ENCODE measurements at regions not wholly inside any gene's neighbourhood (a gene's known extent, or its start where the extent isn't known, plus 50 kb on each side); places are given as distances from the start of the nearest gene placed in this dataset.

DNA sequence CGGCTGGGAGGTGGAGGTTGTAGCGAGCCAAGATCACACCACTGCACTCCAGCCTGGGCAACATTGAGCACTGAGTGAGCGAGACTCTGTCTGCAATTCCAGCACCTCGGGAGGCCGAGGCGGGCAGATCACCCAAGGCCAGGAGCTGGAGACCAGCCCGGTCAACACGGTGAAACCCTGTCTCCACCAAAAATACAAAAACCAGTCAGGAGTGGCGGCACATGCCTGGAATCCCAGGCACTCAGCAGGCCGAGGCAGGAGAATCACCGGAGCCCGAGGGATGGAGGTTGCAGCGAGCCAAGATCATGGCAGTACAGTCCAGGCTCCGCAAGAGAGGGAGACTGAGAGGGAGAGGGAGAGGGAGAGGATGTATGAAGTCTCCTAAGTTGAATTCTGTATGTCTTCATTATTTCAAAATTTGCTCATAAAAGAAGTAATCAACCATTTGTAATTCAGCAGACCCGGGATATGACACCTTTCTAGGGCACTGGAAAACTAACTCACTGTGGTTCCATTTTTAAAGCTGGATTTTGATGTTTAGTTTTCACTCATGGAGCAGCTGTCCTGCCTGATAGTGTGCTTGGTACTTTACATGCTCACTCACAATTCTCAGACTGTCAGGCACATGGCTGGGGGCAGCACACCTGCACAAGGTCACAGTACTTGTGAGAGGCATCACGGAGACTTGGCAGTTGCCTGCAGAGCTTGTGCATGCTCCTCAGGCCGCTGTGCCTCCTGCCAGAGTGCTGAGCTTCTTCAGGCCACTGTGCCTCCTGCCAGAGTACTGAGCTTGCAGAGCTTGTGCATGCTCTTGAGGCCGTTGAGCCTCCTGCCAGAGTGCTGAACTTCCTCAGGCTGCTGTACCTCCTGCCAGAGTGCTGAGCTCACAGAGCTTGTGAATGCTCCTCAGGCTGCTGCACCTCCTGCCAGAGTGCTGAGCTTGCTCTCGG, 106.2 kb downstream of the ERMARD start:
- TF ChIP-seq, protein P1, sequence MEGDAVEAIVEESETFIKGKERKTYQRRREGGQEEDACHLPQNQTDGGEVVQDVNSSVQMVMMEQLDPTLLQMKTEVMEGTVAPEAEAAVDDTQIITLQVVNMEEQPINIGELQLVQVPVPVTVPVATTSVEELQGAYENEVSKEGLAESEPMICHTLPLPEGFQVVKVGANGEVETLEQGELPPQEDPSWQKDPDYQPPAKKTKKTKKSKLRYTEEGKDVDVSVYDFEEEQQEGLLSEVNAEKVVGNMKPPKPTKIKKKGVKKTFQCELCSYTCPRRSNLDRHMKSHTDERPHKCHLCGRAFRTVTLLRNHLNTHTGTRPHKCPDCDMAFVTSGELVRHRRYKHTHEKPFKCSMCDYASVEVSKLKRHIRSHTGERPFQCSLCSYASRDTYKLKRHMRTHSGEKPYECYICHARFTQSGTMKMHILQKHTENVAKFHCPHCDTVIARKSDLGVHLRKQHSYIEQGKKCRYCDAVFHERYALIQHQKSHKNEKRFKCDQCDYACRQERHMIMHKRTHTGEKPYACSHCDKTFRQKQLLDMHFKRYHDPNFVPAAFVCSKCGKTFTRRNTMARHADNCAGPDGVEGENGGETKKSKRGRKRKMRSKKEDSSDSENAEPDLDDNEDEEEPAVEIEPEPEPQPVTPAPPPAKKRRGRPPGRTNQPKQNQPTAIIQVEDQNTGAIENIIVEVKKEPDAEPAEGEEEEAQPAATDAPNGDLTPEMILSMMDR (IDR thresholded peaks at IDR 0.05) = no peak
- no peak for TF ChIP-seq POLR2A (IDR thresholded peaks at IDR 0.05)

All from testis (tissue), 2 donors.